ENCODE measurements at regions not wholly inside any gene's neighbourhood (a gene's known extent, or its start where the extent isn't known, plus 50 kb on each side); places are given as distances from the start of the nearest gene placed in this dataset.
"Not testable (repeated sequence)": the region's sequence is repeated elsewhere in the genome, so short reads cannot be mapped to it uniquely, and the experiment has no call there.

- intact Hi-C loops (cut with DNase I) = no loop called here
- H3K27me3 ChIP-seq = no peaks in the 10 kb centered on the region
- no peak overlapping the region for H3K27ac ChIP-seq
- H3K9me3 ChIP-seq = no peaks in the 10 kb centered on the region
- no peak overlapping the region for H3K4me3 ChIP-seq
- H3K4me1 ChIP-seq = no peaks in the 10 kb centered on the region
- ATAC-seq (no peak), DNase-seq (no peak)
- TF ChIP-seq CTCF (IDR thresholded peaks at IDR 0.05) = no peak
- H3K36me3 ChIP-seq = no peaks in the 10 kb centered on the region
Observed at GRCh38 chr2:12618576-12618975, 98.2 kb upstream of the TRIB2 start.

- Histone ChIP-seq H3K36me3 (no peaks in the 10 kb centered on the region), H3K27ac (no peak overlapping the region), H3K4me1 (no peaks in the 10 kb centered on the region), H3K27me3 (no peaks in the 10 kb centered on the region), H3K4me3 (no peak overlapping the region), H3K9me3 (no peaks in the 10 kb centered on the region)
- DNase-seq = no peak
- TF ChIP-seq CTCF (IDR thresholded peaks at IDR 0.05) = no peak
- intact Hi-C loops (cut with DNase I) = no loop called here
- ATAC-seq = no peak
Observed at GRCh38 chr2:12619975-12620374, 96.8 kb upstream of the TRIB2 start.

- Histone ChIP-seq H3K4me3 (no peak overlapping the region), H3K36me3 (no peaks in the 10 kb centered on the region), H3K9me3 (no peaks in the 10 kb centered on the region), H3K27ac (no peak overlapping the region), H3K27me3 (no peaks in the 10 kb centered on the region), H3K4me1 (no peaks in the 10 kb centered on the region)
- no peak for DNase-seq
- no peak for ATAC-seq
- TF ChIP-seq CTCF (IDR thresholded peaks at IDR 0.05) = no peak
- intact Hi-C loops (cut with DNase I) = no loop called here
Observed at GRCh38 chr2:12620759-12621158, 96.0 kb upstream of the TRIB2 start.

DNA sequence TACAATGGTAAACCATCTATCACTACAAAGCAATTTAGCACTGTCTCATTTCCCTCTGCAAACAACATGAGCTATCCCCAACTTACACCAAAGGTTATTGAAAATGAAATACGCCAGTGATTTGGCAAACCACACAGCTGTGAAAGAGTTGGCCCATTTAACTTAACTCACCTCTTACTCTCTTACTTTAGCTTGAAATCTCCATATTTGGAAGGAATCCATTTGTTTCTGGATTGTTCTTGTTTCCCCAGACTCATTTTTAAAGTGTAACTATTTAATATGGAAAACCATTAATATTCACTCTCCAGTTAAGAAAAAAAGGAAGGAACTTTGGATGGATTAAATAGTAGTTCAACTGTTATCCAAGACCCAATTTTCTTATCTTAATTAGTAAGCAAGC, 93.7 kb upstream of the TRIB2 start:
- no peak overlapping the region for H3K27ac ChIP-seq

GRCh38 chr2:12624384-12624783, 92.4 kb upstream of the TRIB2 start:
- ATAC-seq = no peak
- no peaks in the 10 kb centered on the region for H3K4me1 ChIP-seq
- H3K4me3 ChIP-seq = no peak overlapping the region
- intact Hi-C loops (cut with DNase I) = no loop called here
- TF ChIP-seq CTCF (IDR thresholded peaks at IDR 0.05) = no peak
- no peak overlapping the region for H3K27ac ChIP-seq
- H3K9me3 ChIP-seq = no peaks in the 10 kb centered on the region
- no peaks in the 10 kb centered on the region for H3K27me3 ChIP-seq
- H3K36me3 ChIP-seq = no peaks in the 10 kb centered on the region
- DNase-seq = no peak

More for the DNA sequence above, 93.7 kb upstream of the TRIB2 start:
- Histone ChIP-seq H3K9me3 (no peaks in the 10 kb centered on the region), H3K4me1 (no peaks in the 10 kb centered on the region), H3K4me3 (no peak overlapping the region), H3K36me3 (no peaks in the 10 kb centered on the region), H3K27me3 (no peaks in the 10 kb centered on the region)
- intact Hi-C loops (cut with DNase I) = no loop called here
- DNase-seq (no peak), ATAC-seq (no peak)
- no peak for TF ChIP-seq CTCF (IDR thresholded peaks at IDR 0.05)

DNA sequence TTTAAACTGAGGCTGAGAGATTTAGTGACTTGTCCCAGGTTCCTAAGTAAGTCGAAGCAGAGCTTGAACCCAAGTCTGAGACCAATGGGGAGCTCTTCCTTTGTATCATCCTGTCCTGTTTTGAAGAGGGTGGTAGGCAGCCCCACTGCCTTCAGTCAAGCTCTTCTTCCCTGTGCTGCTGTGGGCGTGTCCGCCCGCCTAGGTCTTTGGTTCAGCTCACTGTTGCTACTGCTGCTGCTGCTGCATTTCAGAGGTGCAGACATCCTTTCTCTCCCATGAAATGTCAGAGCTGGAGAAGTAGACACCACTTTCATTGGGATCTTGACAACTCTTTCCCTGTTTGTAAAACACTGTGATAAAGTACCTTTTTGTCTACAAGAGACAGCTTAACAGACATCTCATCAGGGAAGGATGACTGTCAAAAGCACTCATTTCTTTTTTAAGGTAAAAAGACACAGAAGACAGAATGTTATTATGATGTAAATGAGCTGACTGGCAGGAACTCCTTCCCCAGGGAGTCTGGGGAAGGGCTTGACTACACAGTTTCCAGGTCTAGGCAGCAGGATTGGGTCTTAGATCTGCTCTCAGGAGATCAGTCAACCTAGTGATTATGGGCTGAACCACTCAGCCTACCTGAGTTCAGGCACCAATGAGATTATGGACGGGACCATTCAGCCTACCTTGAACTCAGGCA, 91.7 kb upstream of the TRIB2 start:
- no peak overlapping the region for H3K4me3 ChIP-seq
- no peaks in the 10 kb centered on the region for H3K4me1 ChIP-seq
- H3K9me3 ChIP-seq = no peaks in the 10 kb centered on the region
- H3K27ac ChIP-seq = no peak overlapping the region
- TF ChIP-seq CTCF (IDR thresholded peaks at IDR 0.05) = no peak
- DNase-seq = no peak
- intact Hi-C loops (cut with DNase I) = no loop called here
- no peak for ATAC-seq
- H3K27me3 ChIP-seq = no peaks in the 10 kb centered on the region
- no peaks in the 10 kb centered on the region for H3K36me3 ChIP-seq

- H3K9me3 ChIP-seq; H3K27me3 ChIP-seq; H3K36me3 ChIP-seq; DNase-seq; intact Hi-C loops (cut with DNase I); H3K4me1 ChIP-seq; H3K27ac ChIP-seq; ATAC-seq; H3K4me3 ChIP-seq: not testable (repeated sequence)
Observed at GRCh38 chr2:12628541-12628940, 88.2 kb upstream of the TRIB2 start.
